ENCODE measurements at regions not wholly inside any gene's neighbourhood (a gene's known extent, or its start where the extent isn't known, plus 50 kb on each side); places are given as distances from the start of the nearest gene placed in this dataset.

DNA sequence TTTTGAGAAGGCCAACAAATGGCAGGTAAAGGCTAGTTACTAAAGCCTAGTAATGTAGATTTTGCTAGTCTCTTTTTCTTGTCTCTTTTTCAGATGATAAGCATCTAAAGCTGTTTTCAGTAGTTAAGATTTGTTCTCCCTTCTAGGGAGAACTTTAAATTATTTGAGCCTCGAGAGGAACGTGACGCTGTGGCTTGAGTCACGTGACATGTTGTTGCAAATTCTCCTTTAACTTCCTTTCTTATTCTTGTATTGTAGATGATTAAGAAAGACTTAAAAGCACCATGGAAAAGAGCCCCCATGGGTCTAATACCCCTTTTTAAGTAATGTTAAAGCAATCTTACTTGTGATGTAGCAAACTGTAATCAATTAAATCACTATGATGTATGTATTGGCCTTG, 2698.7 kb downstream of the PCDH9 start:
- TF ChIP-seq CTCF (IDR thresholded peaks at IDR 0.05; ENCODE audit: low read depth, low read length, poor library complexity, severe bottlenecking) (no peak), EZH2phosphoT487 (IDR thresholded peaks at IDR 0.05; ENCODE audit: borderline replicate concordance, low read length) (no peak)
